Right atrium auricular region (tissue), 2 donors: ENCODE measurements at regions not wholly inside any gene's neighbourhood (a gene's known extent, or its start where the extent isn't known, plus 50 kb on each side); places are given as distances from the start of the nearest gene placed in this dataset.

Experiments used
- DNase-seq: peaks from one replicate; pipeline ENCODE4 v3.0.0-alpha.2; 2019; ENCODE audit warnings: low spot score
- H3K27ac ChIP-seq, 2 donors: fragments of 200-600 bp; sonication (generic); 1 replicate in 1 of 2; 2 replicates in 1 of 2; pipeline ENCODE4 v1.5.1; 2016 to 2019
- H3K27me3 ChIP-seq, 2 donors: fragments of 200-600 bp; sonication (generic); one replicate each; pipeline versions ENCODE4 v1.5.1 to v1.6.0; 2017 to 2019
- H3K36me3 ChIP-seq: fragments of 200-600 bp; sonication (generic); one replicate; pipeline ENCODE4 v1.5.1; 2016
- H3K4me1 ChIP-seq, 2 donors: fragments of 200-600 bp; sonication (generic); one replicate each; pipeline versions ENCODE4 v1.5.1 to v1.6.0; 2017 to 2019
- H3K4me3 ChIP-seq, 2 donors: fragments of 200-600 bp; sonication (generic); 1 replicate in 1 of 2; 2 replicates in 1 of 2; pipeline ENCODE4 v1.5.1; 2017 to 2019; ENCODE audit warnings: mild to moderate bottlenecking in 1 of 2, moderate library complexity in 1 of 2
- H3K9me3 ChIP-seq, 2 donors: fragments of 200-600 bp; sonication (generic); one replicate each; pipeline ENCODE4 v1.5.1; 2019
- CTCF ChIP-seq, 2 donors: fragments of 200-600 bp; sonication (generic); IDR thresholded peaks; one replicate each; pipeline ENCODE4 v1.5.1; 2019; ENCODE audit warnings: antibody characterized with exemption in 2 of 2

- Histone ChIP-seq H3K9me3 (no peaks in the 10 kb centered on the region), H3K27me3 (no peaks in the 10 kb centered on the region), H3K36me3 (no peaks in the 10 kb centered on the region), H3K27ac (no peak overlapping the region), H3K4me1 (no peaks in the 10 kb centered on the region), H3K4me3 (no peak overlapping the region)
- TF ChIP-seq CTCF (IDR thresholded peaks at IDR 0.05): no peak
- no peak for DNase-seq
Observed at GRCh38 chr2:4765787-4766530, 926.2 kb upstream of the SOX11 start.

DNA sequence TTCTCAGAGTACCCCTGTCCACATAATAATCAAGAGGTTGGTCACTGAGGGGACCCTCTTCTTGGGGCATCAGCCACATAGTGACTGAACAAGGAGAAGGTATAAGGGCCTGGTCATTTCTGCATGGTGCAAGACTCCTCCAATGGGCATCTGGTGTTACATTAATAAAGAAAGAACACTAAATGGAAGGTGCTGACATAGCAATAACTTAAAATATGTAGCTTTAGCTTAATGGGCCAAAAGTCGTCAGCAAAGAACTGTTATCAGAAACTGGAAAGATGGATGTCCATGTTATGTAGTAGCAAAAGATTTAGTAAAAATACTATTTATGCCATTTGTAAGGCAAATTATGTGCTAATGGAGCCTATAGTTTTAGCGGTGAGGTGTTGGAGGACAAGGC is 916.5 kb upstream of the SOX11 start:
- DNase-seq: no peak
- H3K27ac ChIP-seq: no peak overlapping the region
- H3K4me1 ChIP-seq: no peaks in the 10 kb centered on the region
- no peaks in the 10 kb centered on the region for H3K36me3 ChIP-seq
- H3K9me3 ChIP-seq: no peaks in the 10 kb centered on the region
- TF ChIP-seq CTCF (IDR thresholded peaks at IDR 0.05): no peak
- H3K4me3 ChIP-seq: no peak overlapping the region
- no peaks in the 10 kb centered on the region for H3K27me3 ChIP-seq

DNA sequence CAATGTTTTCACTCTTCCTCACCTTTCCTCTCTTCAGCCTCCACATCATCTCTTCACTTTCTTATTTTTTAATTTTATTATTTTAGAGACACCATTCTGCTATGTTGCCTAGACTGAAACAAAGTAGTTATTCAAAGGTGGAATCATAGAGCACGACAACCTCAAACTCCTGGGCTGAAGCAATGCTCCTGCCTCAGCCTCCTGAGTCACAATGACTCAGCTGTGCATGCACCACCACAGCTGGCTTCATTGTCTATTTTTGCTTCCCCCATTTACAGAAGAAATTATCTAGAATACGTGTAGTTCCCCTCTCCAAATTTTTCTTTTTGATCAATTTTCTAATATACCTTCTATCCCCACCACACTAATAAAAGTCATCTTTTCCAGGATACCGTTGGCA is 911.5 kb upstream of the SOX11 start:
- no peak for DNase-seq
- Histone ChIP-seq H3K9me3 (peaks cover 0 to 9% of the 10 kb centered on the region in 2 donors), H3K4me3 (no peak overlapping the region), H3K4me1 (no peaks in the 10 kb centered on the region), H3K27ac (no peak overlapping the region), H3K36me3 (no peaks in the 10 kb centered on the region), H3K27me3 (no peaks in the 10 kb centered on the region)
- no peak for TF ChIP-seq CTCF (IDR thresholded peaks at IDR 0.05)

- Histone ChIP-seq H3K27me3 (no peaks in the 10 kb centered on the region), H3K4me3 (no peak overlapping the region), H3K36me3 (no peaks in the 10 kb centered on the region), H3K9me3 (peaks cover 0 to 9% of the 10 kb centered on the region in 2 donors), H3K4me1 (no peaks in the 10 kb centered on the region), H3K27ac (no peak overlapping the region)
- DNase-seq: no peak
- TF ChIP-seq CTCF (IDR thresholded peaks at IDR 0.05): no peak
Observed at GRCh38 chr2:4782647-4783046, 909.5 kb upstream of the SOX11 start.

GRCh38 chr2:4791488-4791887 is 900.7 kb upstream of the SOX11 start:
- H3K9me3 ChIP-seq: peaks cover 0 to 2% of the 10 kb centered on the region in 2 donors
- no peaks in the 10 kb centered on the region for H3K4me1 ChIP-seq
- no peak for DNase-seq
- H3K27ac ChIP-seq: no peak overlapping the region
- no peak for TF ChIP-seq CTCF (IDR thresholded peaks at IDR 0.05)
- no peak overlapping the region for H3K4me3 ChIP-seq
- no peaks in the 10 kb centered on the region for H3K36me3 ChIP-seq
- H3K27me3 ChIP-seq: no peaks in the 10 kb centered on the region

- DNase-seq: no peak
- H3K4me1 ChIP-seq: no peaks in the 10 kb centered on the region
- no peak overlapping the region for H3K4me3 ChIP-seq
- TF ChIP-seq CTCF (IDR thresholded peaks at IDR 0.05): no peak
- H3K27ac ChIP-seq: no peak overlapping the region
- peaks cover 0 to 8% of the 10 kb centered on the region in 2 donors for H3K9me3 ChIP-seq
- H3K27me3 ChIP-seq: no peaks in the 10 kb centered on the region
- no peaks in the 10 kb centered on the region for H3K36me3 ChIP-seq
Observed at GRCh38 chr2:4792126-4792525, 900.1 kb upstream of the SOX11 start.
